ENCODE measurements at regions not wholly inside any gene's neighbourhood (a gene's known extent, or its start where the extent isn't known, plus 50 kb on each side); places are given as distances from the start of the nearest gene placed in this dataset.

DNA sequence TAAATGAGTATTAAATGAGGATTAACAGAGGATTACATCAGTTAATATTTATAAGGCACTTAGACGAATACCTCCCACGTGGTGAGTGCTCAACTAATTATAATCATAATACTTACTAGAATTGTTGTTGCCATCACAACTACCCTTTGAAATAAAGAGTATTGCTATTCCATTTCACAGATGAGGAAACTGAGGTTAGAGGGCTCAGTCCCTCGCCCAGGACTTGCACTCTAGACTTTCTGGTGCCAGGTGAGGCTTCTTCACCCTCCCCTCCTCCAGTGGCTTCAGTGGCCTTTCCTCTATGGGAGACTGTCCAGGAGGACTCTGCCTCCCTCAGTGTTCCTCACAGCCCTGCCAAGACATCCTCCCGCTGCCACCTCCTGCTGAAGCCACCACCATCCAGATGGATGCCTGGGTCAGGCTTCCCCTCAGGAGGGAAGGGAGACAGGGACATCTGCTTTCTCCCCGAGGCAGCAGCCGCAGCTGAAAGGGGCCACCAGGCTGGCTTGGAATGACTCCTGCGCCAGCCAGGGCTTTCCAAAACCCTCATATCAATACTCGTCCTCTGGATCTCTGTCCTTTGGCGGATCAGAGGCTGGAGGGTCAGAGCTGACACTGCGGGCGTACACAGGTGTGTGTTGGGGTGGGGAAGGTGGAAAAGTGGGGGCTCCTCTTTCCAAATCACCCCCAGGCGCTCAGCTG lies 580.1 kb downstream of the BUD13 start:
- no peak for ATAC-seq
- WGBS, 3 donors = 27 to 36% (median 32%) methylated on average over 11 to 12 of the region's 12 CpGs
- intact Hi-C loops (cut with DNase I) = no loop called here
- no peaks in the 10 kb centered on the region for H3K9me3 ChIP-seq
- DNase-seq = no peak
- H3K4me3 ChIP-seq = peak overlapping the region; percentile 38
- no peak overlapping the region for H3K27ac ChIP-seq
- TF ChIP-seq, protein P1, sequence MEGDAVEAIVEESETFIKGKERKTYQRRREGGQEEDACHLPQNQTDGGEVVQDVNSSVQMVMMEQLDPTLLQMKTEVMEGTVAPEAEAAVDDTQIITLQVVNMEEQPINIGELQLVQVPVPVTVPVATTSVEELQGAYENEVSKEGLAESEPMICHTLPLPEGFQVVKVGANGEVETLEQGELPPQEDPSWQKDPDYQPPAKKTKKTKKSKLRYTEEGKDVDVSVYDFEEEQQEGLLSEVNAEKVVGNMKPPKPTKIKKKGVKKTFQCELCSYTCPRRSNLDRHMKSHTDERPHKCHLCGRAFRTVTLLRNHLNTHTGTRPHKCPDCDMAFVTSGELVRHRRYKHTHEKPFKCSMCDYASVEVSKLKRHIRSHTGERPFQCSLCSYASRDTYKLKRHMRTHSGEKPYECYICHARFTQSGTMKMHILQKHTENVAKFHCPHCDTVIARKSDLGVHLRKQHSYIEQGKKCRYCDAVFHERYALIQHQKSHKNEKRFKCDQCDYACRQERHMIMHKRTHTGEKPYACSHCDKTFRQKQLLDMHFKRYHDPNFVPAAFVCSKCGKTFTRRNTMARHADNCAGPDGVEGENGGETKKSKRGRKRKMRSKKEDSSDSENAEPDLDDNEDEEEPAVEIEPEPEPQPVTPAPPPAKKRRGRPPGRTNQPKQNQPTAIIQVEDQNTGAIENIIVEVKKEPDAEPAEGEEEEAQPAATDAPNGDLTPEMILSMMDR (IDR thresholded peaks at IDR 0.05) = no peak
- peaks cover 0 to 33% (median 8%) of the 10 kb centered on the region in 3 donors for H3K27me3 ChIP-seq (ENCODE audit: insufficient read depth in 3 of 3, low read length in 2 of 3)
- H3K4me1 ChIP-seq = no peaks in the 10 kb centered on the region
- H3K36me3 ChIP-seq (ENCODE audit: insufficient read depth in 1 of 2, low read depth in 1 of 2) = no peaks in the 10 kb centered on the region

DNA sequence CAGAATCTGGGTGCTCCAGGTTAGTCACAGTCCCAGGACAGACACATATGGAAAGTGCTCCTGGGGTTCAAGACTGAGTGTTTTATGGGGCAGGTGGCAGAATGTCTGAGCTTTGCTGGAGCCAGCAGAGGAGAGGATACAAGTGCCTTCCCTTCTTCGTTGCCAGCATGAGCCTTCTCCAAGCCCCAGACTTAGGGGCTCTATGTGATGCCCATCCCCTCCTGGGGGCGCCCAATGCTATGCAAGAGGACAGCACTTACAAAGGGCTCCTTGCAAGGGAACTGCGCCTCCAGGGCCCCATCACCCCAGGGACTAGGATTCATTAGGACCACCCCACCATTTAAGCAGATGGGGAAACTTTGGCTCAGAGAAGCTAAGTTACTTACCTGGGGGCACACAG lies 581.9 kb downstream of the BUD13 start:
- no peak for ATAC-seq
- peaks cover 0 to 35% (median 8%) of the 10 kb centered on the region in 3 donors for H3K27me3 ChIP-seq (ENCODE audit: insufficient read depth in 3 of 3, low read length in 2 of 3)

DNA sequence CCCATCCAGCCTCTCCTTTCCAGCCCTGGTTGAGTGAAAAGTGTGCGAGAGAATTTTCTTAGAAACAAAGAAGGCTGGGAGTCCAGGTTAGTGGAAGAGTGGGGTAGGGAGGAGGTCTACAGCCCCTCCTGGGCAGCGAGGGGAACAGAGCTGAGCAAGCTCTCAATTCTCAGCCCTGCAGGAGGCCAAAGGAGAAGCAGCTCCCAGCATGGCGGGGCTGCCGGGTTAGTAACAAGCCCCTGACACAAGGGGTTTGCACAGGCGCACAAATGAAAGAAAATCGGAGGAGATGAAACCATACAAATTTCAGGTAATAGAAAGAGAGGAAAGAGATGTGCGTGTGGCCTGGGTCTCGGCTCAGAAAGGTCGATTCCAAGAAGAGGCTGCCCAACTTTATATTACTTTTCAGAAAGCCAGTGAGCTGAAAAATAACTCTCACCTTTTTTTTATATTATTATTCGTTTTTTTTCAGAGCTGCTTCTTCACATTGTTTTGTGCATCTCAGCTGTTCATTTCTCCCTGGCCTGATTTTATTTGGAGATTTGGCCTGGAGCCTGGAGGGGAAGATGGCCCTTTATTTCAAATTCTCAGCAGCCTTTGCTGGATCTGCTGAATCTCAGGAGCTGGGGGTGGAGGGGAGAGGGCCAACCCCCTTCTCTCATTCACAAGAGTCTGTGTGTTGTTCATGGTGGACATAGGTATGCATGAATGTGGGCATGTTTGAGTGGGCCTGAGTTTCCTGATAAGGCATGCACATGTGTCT lies 583.2 kb downstream of the BUD13 start:
- DNase-seq (no peak), ATAC-seq (no peak)
- intact Hi-C loops (cut with DNase I) = no loop called here
- Histone ChIP-seq H3K27me3 (ENCODE audit: insufficient read depth in 3 of 3, low read length in 2 of 3) (peaks cover 0 to 33% (median 8%) of the 10 kb centered on the region in 3 donors), H3K27ac (no peak overlapping the region), H3K36me3 (ENCODE audit: insufficient read depth in 1 of 2, low read depth in 1 of 2) (no peaks in the 10 kb centered on the region), H3K4me3 (no peak overlapping the region), H3K4me1 (no peaks in the 10 kb centered on the region), H3K9me3 (no peaks in the 10 kb centered on the region)
- 66 to 70% (median 67%) methylated on average over 10 of the region's 10 CpGs for WGBS, 3 donors
- TF ChIP-seq, protein P1 (IDR thresholded peaks at IDR 0.05) = no peak

More for the DNA sequence above, 581.9 kb downstream of the BUD13 start:
- TF ChIP-seq, protein P1 (IDR thresholded peaks at IDR 0.05) = no peak
- WGBS, 3 donors = 94 to 96% (median 95%) methylated on average over 3 of the region's 3 CpGs
- H3K36me3 ChIP-seq (ENCODE audit: insufficient read depth in 1 of 2, low read depth in 1 of 2) = no peaks in the 10 kb centered on the region
- no peaks in the 10 kb centered on the region for H3K9me3 ChIP-seq
- no peak for DNase-seq
- intact Hi-C loops (cut with DNase I) = no loop called here
- no peak overlapping the region for H3K4me3 ChIP-seq
- H3K27ac ChIP-seq = no peak overlapping the region
- no peaks in the 10 kb centered on the region for H3K4me1 ChIP-seq

DNA sequence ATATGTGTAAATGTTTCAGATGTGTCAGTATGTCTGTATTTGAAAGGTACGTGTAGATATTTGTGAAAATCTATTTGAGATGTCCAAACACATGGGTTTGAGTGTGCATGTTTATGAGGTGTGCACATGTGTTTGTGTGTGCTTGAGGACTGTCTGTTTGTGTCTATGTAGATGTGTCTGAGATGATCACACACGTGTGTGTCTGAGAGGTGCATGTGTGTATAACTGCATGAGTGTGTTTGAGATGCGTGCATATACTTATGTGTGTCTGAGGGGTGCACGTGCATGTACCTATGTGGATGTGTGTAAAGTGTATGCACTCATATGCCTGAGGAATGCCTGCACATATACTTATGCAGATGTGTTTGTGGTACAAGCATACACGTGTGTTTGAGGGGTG lies 584.4 kb downstream of the BUD13 start:
- WGBS, 3 donors = 85 to 87% (median 87%) methylated on average over 5 of the region's 5 CpGs
- ATAC-seq (no peak), DNase-seq (no peak)
- no peaks in the 10 kb centered on the region for H3K4me1 ChIP-seq
- peaks cover 0 to 24% (median 6%) of the 10 kb centered on the region in 3 donors for H3K27me3 ChIP-seq (ENCODE audit: insufficient read depth in 3 of 3, low read length in 2 of 3)
- intact Hi-C loops (cut with DNase I) = no loop called here
- no peak overlapping the region for H3K27ac ChIP-seq
- H3K9me3 ChIP-seq = no peaks in the 10 kb centered on the region
- H3K4me3 ChIP-seq = no peak overlapping the region
- TF ChIP-seq, protein P1 (IDR thresholded peaks at IDR 0.05) = no peak
- H3K36me3 ChIP-seq (ENCODE audit: insufficient read depth in 1 of 2, low read depth in 1 of 2) = no peaks in the 10 kb centered on the region
